Esophagus squamous epithelium (tissue), 4 donors: ENCODE measurements at regions not wholly inside any gene's neighbourhood (a gene's known extent, or its start where the extent isn't known, plus 50 kb on each side); places are given as distances from the start of the nearest gene placed in this dataset.

Source experiments
- POLR2A ChIP-seq, 4 donors: fragments of 450-650 bp; IDR thresholded peaks; one replicate each; pipeline ENCODE4 v1.6.1; 2017; ENCODE audit warnings: antibody characterized with exemption in 4 of 4, mild to moderate bottlenecking in 4 of 4, moderate library complexity in 3 of 4
- TF ChIP-seq, protein P1 (sequence below), 6 experiments: fragments of 450-650 bp in 4 of 6; fragments of 200-600 bp in 2 of 6; sonication (generic) in 2 of 6; IDR thresholded peaks; one replicate each; pipeline ENCODE4 v1.5.1; 2016 to 2019; ENCODE audit warnings: antibody characterized with exemption in 6 of 6, mild to moderate bottlenecking in 4 of 6, moderate library complexity in 4 of 6

DNA sequence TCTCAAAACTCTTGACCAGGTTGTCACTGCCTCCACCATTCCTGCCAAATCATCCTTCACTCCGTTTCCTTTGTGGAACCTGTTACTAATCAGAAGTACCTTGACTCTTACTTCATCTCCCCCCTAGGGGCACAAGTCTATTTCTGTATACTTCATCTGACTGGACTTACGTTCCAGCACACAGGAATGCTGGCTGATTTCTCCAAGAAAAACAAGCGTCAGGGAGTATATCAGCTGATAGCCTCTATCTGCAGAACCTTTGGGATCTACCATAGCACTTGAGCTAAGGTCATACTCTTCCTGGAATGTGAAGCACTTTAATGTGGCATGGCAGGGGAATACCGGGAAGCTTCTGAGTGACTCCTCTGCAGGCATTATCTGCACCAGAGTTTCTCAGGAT lies 178.1 kb upstream of the MOCS1 start:
- TF ChIP-seq POLR2A (IDR thresholded peaks at IDR 0.05): no peak
- TF ChIP-seq, protein P1, sequence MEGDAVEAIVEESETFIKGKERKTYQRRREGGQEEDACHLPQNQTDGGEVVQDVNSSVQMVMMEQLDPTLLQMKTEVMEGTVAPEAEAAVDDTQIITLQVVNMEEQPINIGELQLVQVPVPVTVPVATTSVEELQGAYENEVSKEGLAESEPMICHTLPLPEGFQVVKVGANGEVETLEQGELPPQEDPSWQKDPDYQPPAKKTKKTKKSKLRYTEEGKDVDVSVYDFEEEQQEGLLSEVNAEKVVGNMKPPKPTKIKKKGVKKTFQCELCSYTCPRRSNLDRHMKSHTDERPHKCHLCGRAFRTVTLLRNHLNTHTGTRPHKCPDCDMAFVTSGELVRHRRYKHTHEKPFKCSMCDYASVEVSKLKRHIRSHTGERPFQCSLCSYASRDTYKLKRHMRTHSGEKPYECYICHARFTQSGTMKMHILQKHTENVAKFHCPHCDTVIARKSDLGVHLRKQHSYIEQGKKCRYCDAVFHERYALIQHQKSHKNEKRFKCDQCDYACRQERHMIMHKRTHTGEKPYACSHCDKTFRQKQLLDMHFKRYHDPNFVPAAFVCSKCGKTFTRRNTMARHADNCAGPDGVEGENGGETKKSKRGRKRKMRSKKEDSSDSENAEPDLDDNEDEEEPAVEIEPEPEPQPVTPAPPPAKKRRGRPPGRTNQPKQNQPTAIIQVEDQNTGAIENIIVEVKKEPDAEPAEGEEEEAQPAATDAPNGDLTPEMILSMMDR (IDR thresholded peaks at IDR 0.05): peak in 1 of 6 experiments; percentile 13
